ENCODE measurements at regions not wholly inside any gene's neighbourhood (a gene's known extent, or its start where the extent isn't known, plus 50 kb on each side); places are given as distances from the start of the nearest gene placed in this dataset.
A peak's percentile ranks its signal among the peaks of the same experiment; 100 is the strongest.

GRCh38 chr2:163838890-163839289 is 103.1 kb upstream of the FIGN start:
- DNase-seq (ENCODE audit: low read depth, low spot score), result no peak
- TF ChIP-seq CTCF (IDR thresholded peaks at IDR 0.05; ENCODE audit: low read depth, low read length), result no peak
- H3K4me3 ChIP-seq (ENCODE audit: low read depth, low read length), result no peak overlapping the region
- in situ Hi-C loops (cut with HindIII; ENCODE audit: low sequenced_read_pairs), result no loop called here

GRCh38 chr2:163836167-163836566 is 100.4 kb upstream of the FIGN start:
- in situ Hi-C loops (cut with HindIII; ENCODE audit: low sequenced_read_pairs), result no loop called here
- no peak overlapping the region for H3K4me3 ChIP-seq (ENCODE audit: low read depth, low read length)
- DNase-seq (ENCODE audit: low read depth, low spot score), result no peak
- TF ChIP-seq CTCF (IDR thresholded peaks at IDR 0.05; ENCODE audit: low read depth, low read length), result no peak

DNA sequence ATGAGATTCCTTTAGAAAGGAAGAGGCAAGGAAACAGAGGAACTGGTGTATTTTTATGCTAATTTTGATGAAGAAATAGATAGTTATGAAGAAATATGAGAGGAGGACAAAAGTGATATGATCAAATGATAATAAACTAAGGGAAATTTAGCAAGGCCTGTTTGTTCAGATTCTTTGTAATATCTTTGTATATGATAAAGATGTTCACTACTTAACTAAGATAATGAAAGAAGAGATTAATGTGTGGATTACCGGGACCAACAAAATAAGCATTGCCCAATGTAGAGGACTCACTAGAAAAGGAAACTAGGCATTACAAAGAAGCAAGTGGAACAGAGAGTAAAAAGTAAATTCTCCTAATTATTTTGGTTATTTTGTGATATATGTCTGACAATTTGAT is 99.0 kb upstream of the FIGN start:
- no peak for TF ChIP-seq CTCF (IDR thresholded peaks at IDR 0.05; ENCODE audit: low read depth, low read length)
- H3K4me3 ChIP-seq (ENCODE audit: low read depth, low read length), result no peak overlapping the region
- in situ Hi-C loops (cut with HindIII; ENCODE audit: low sequenced_read_pairs), result no loop called here
- DNase-seq (ENCODE audit: low read depth, low spot score), result no peak

DNA sequence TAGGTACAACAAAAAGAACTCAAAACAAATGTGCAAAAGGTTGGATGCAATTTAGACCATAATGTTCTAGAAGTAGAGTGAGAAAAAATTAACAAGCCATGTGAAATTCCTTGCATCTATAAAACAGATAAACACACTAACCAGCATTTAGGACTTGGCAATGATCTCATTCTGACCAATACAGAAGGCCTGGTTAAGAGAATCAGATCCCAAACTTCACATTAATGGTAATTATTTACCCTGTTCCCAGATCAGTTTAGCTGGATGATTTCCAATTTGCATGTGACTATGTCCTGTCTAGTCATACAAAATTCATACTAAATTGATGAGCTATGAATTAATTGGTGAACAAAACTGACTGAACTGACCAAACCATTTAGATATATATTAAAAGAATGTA is 98.4 kb upstream of the FIGN start:
- TF ChIP-seq CTCF (IDR thresholded peaks at IDR 0.05; ENCODE audit: low read depth, low read length), result no peak
- H3K4me3 ChIP-seq (ENCODE audit: low read depth, low read length), result no peak overlapping the region
- DNase-seq (ENCODE audit: low read depth, low spot score), result no peak
- in situ Hi-C loops (cut with HindIII; ENCODE audit: low sequenced_read_pairs), result no loop called here

- no peak for DNase-seq (ENCODE audit: low read depth, low spot score)
- no peak for TF ChIP-seq CTCF (IDR thresholded peaks at IDR 0.05; ENCODE audit: low read depth, low read length)
- in situ Hi-C loops (cut with HindIII; ENCODE audit: low sequenced_read_pairs), result no loop called here
These were observed 93.0 kb upstream of the FIGN start for GRCh38 chr2:163828771-163829170.

DNA sequence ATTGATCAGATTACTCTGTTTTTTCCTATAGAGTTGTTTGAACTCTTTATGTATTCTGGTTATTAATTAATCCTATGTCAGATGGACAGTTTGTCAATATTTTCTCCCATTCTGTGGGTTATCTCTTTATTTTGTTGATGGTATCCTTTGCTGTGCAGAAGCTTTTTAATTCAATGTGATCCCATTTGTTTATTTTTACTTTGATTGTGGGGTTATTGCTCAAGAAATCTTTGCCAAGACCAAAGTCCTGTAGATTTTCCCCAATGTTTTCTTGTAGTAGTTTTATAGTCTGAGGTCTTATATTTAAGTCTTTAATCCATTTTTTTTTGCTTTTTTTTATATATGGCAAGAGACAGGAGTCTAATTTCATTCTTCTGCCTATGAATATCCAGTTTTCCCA is 86.2 kb upstream of the FIGN start:
- no peak overlapping the region for H3K4me3 ChIP-seq (ENCODE audit: low read depth, low read length)
- TF ChIP-seq CTCF (IDR thresholded peaks at IDR 0.05; ENCODE audit: low read depth, low read length), result no peak
- no peak for DNase-seq (ENCODE audit: low read depth, low spot score)
- in situ Hi-C loops (cut with HindIII; ENCODE audit: low sequenced_read_pairs), result no loop called here

More at GRCh38 chr2:163828771-163829170, 93.0 kb upstream of the FIGN start:
- H3K4me3 ChIP-seq (ENCODE audit: low read depth, low read length), result no peak overlapping the region

DNA sequence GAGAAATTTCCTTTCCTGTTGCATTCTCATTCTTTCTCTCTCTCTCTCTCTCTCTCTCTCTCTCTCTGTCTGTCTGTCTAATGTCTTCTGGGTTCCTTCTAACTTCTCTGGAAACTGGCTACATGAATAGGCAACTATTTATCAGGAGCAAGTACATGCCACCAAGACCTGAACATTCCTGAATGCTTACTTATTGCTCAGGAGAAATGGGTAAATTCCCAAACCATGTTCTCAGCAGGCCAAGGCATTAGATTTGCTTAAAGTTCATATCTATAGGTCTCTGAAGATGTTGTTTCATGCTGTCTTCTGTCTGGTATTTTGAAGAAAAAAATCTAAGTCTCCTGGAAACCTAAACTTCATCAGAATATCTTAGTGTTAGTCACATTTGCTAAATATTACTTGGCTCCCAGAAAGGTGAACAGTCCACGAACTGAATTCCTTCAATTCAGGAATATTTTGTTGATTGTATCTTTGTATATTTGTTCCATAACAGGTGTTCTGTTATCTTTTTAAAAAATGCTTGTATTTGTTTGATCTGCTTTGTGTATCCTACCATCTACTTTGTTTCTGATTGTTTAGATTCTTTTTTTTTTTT is 77.2 kb upstream of the FIGN start:
- in situ Hi-C loops (cut with HindIII; ENCODE audit: low sequenced_read_pairs), result no loop called here
- no peak for TF ChIP-seq CTCF (IDR thresholded peaks at IDR 0.05; ENCODE audit: low read depth, low read length)
- H3K4me3 ChIP-seq (ENCODE audit: low read depth, low read length), result no peak overlapping the region
- DNase-seq (ENCODE audit: low read depth, low spot score), result peak; percentile 18
